Naive thymus-derived CD8-positive, alpha-beta T cell (primary cell): ENCODE measurements at regions not wholly inside any gene's neighbourhood (a gene's known extent, or its start where the extent isn't known, plus 50 kb on each side); places are given as distances from the start of the nearest gene placed in this dataset.
"Not testable (repeated sequence)": the region's sequence is repeated elsewhere in the genome, so short reads cannot be mapped to it uniquely, and the experiment has no call there.

Experiments used
- ATAC-seq, 2 donors: fragments of 150-1000 bp; cut with Tn5 transposase in 1 of 2; sonication (Bioruptor Pico), chemical (Tn5 transposase) in 1 of 2; 1 replicate in 1 of 2; 2 replicates in 1 of 2; pipeline ENCODE4 v1.10.0; 2021; ENCODE audit warnings: mild to moderate bottlenecking in 2 of 2, moderate library complexity in 2 of 2
- POLR2A ChIA-PET: fragments of 350-600 bp; sonication (Branson Sonifier 250); formaldehyde crosslinking; loops from one replicate; lab custom pipeline; 2021; ENCODE audit warnings: antibody characterized with exemption; lab: Charles Lee
- DNase-seq, 10 donors: peaks; one replicate each; pipeline versions ENCODE4 v3.0.0 to v3.0.0-alpha.2; 2020 to 2022
- H3K27ac Mint-ChIP-seq, 10 donors: one replicate each; pipeline ENCODE4 v1.8.0; 2020 to 2022; ENCODE audit warnings: mild to moderate bottlenecking in 10 of 10, mixed read lengths in 10 of 10, moderate library complexity in 4 of 10, inconsistent platforms in 1 of 10
- H3K27me3 Mint-ChIP-seq, 5 donors: one replicate each; pipeline ENCODE4 v1.8.0; 2021 to 2022; ENCODE audit warnings: mixed read lengths in 5 of 5
- H3K36me3 Mint-ChIP-seq, 3 donors: one replicate each; pipeline ENCODE4 v1.8.0; 2020 to 2022; ENCODE audit warnings: mixed read lengths in 3 of 3, mild to moderate bottlenecking in 2 of 3, inconsistent platforms in 1 of 3
- H3K4me1 Mint-ChIP-seq, 4 donors: one replicate each; pipeline ENCODE4 v1.8.0; 2021 to 2022; ENCODE audit warnings: mixed read lengths in 4 of 4
- H3K4me3 Mint-ChIP-seq, 10 donors: one replicate each; pipeline ENCODE4 v1.8.0; 2020 to 2022; ENCODE audit warnings: mild to moderate bottlenecking in 10 of 10, mixed read lengths in 10 of 10, moderate library complexity in 6 of 10, inconsistent platforms in 1 of 10
- H3K9me3 Mint-ChIP-seq, 9 donors: one replicate each; pipeline ENCODE4 v1.8.0; 2020 to 2022; ENCODE audit warnings: mixed read lengths in 9 of 9, mild to moderate bottlenecking in 3 of 9, inconsistent platforms in 1 of 9, moderate library complexity in 1 of 9

DNA sequence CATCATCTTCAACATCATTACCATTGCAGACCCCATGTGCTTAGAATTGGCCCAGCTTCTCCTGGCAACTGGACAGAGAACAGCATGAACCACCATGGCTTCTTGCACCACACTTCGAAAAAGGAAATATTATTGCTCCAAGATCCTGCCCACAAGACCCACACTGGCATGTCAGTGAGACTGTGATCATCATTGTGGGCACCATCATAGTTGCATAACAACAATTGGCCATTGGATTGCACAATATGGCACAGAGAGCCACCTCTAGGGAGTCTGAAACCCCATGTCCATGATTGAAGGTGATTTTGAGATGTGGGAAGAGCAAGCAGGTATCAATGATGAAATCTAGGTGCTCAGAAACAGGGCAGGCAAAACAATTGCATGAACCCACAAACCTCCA is 918.9 kb downstream of the GRID1 start:
- no peak for DNase-seq
- Mint-ChIP-seq H3K27me3 (peaks cover 0 to 6% (median 0%) of the 10 kb centered on the region in 5 donors), H3K27ac (no peak overlapping the region), H3K4me3 (no peak overlapping the region), H3K4me1 (no peaks in the 10 kb centered on the region), H3K9me3 (peaks cover 0 to 3% (median 0%) of the 10 kb centered on the region in 9 donors), H3K36me3 (no peaks in the 10 kb centered on the region)
- POLR2A ChIA-PET, result no interaction called here
- ATAC-seq, result no peak

DNA sequence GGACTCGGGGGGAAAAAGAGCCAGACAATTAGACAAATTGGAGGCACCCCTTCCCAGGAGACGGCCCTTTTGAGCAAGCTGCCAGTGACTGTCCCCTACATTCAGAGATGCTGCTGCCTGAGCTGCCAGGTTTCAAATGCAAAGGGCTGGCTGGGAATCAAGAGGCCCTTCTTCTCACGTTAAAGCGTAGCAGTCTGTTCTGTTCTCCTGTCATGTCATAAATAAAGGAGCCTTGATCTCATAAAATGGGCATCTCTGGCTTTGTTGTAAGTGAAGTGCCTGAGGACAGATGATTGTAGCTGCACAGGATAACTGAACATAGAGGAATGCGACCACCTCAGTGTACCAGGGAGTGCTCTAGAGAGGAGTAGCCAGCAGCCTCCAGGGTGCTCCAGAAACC is 917.9 kb downstream of the GRID1 start:
- H3K4me3 Mint-ChIP-seq, result no peak overlapping the region
- POLR2A ChIA-PET, result no interaction called here
- no peak overlapping the region for H3K27ac Mint-ChIP-seq
- ATAC-seq (no peak), DNase-seq (no peak)
- peaks cover 0 to 4% (median 0%) of the 10 kb centered on the region in 9 donors for H3K9me3 Mint-ChIP-seq
- H3K36me3 Mint-ChIP-seq, result no peaks in the 10 kb centered on the region
- no peaks in the 10 kb centered on the region for H3K4me1 Mint-ChIP-seq
- peaks cover 0 to 7% (median 5%) of the 10 kb centered on the region in 5 donors for H3K27me3 Mint-ChIP-seq

- DNase-seq (no peak), ATAC-seq (no peak)
- Mint-ChIP-seq H3K9me3 (peaks cover 0 to 4% (median 0%) of the 10 kb centered on the region in 9 donors), H3K36me3 (no peaks in the 10 kb centered on the region), H3K4me3 (no peak overlapping the region), H3K27ac (no peak overlapping the region), H3K4me1 (no peaks in the 10 kb centered on the region), H3K27me3 (peaks cover 0 to 28% (median 7%) of the 10 kb centered on the region in 5 donors)
- POLR2A ChIA-PET, result no interaction called here
These were observed 912.2 kb downstream of the GRID1 start for GRCh38 chr10:85454386-85454785.

DNA sequence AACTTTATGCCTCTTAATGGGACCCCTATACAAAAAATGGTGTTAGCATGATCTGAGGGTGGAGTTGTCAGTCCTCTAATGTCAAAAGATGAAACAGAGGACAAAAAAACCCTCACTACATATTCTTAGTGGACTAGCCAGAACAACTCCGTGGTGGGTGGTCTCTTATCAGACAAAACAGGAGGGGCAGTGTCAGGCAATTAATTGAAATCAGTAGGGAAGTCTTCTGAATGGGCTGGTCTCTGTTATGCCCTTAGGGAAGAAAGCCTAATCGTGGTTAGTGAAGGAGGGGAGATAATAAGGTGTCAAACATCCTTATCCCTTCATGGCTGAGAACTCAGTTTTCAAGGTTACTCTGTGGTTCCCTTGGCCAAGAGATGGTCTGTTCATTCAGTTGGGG is 909.4 kb downstream of the GRID1 start:
- ATAC-seq, result no peak
- peaks cover 0 to 2% (median 0%) of the 10 kb centered on the region in 9 donors for H3K9me3 Mint-ChIP-seq
- H3K4me3 Mint-ChIP-seq, result no peak overlapping the region
- POLR2A ChIA-PET, result no interaction called here
- no peaks in the 10 kb centered on the region for H3K4me1 Mint-ChIP-seq
- DNase-seq, result no peak
- no peak overlapping the region for H3K27ac Mint-ChIP-seq
- H3K27me3 Mint-ChIP-seq, result peaks cover 1 to 38% (median 7%) of the 10 kb centered on the region in 5 donors
- no peaks in the 10 kb centered on the region for H3K36me3 Mint-ChIP-seq

GRCh38 chr10:85458324-85458723 is 908.3 kb downstream of the GRID1 start:
- H3K36me3 Mint-ChIP-seq, result no peaks in the 10 kb centered on the region
- H3K9me3 Mint-ChIP-seq, result peaks cover 0 to 4% (median 0%) of the 10 kb centered on the region in 9 donors
- no peak overlapping the region for H3K27ac Mint-ChIP-seq
- H3K4me1 Mint-ChIP-seq, result no peaks in the 10 kb centered on the region
- no peak overlapping the region for H3K4me3 Mint-ChIP-seq
- ATAC-seq, result no peak
- H3K27me3 Mint-ChIP-seq, result peaks cover 0 to 40% (median 7%) of the 10 kb centered on the region in 5 donors
- POLR2A ChIA-PET, result no interaction called here
- no peak for DNase-seq

DNA sequence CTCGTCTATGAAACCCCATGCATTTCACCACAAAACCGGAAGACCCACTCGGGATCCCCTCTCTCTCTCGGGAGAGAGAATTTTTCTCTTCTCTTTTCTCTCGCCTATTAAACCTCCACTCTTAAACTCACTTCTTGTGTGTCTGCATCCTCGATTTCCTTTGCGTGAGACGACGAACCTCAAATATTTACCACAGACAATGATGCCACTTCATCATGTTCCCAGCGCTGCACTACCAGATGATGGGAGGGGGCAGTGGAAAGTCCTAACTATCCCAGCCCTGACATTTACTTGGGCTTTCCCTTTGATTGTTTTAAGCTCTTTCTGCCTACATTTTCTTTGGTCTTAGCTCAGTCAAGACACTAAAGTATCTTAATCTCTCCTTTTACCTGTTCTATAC is 906.7 kb downstream of the GRID1 start:
- POLR2A ChIA-PET, result no interaction called here
- H3K27ac Mint-ChIP-seq, result no peak overlapping the region
- no peaks in the 10 kb centered on the region for H3K4me1 Mint-ChIP-seq
- H3K9me3 Mint-ChIP-seq, result peaks cover 0 to 15% (median 0%) of the 10 kb centered on the region in 9 donors
- ATAC-seq (no peak), DNase-seq (no peak)
- H3K27me3 Mint-ChIP-seq, result peaks cover 0 to 39% (median 9%) of the 10 kb centered on the region in 5 donors
- H3K4me3 Mint-ChIP-seq, result no peak overlapping the region
- H3K36me3 Mint-ChIP-seq, result no peaks in the 10 kb centered on the region

DNA sequence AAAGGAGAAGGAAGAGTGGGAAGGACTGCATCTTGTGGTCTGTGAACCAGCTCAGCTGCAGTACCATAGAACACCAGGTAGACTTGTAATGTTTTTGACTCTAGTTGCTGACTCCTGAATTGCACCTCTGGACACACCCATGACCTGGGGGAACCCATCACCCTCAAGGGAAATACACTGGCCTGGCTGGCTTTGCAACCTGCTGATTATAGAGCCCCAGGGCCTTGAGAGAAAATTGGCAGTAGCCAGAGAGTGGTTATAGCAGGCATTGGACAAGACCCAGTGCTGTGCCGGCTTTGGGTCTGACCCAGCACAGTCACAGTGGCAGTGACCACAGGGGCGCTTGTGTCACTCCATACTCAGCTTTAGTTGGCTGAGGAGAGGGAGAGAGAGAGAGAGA is 902.3 kb downstream of the GRID1 start:
- DNase-seq, result no peak
- POLR2A ChIA-PET, result no interaction called here
- Mint-ChIP-seq H3K27me3 (peaks cover 0 to 40% (median 3%) of the 10 kb centered on the region in 5 donors), H3K27ac (no peak overlapping the region), H3K4me3 (no peak overlapping the region), H3K9me3 (peaks cover 0 to 22% (median 2%) of the 10 kb centered on the region in 9 donors), H3K36me3 (no peaks in the 10 kb centered on the region), H3K4me1 (no peaks in the 10 kb centered on the region)
- ATAC-seq, result no peak

GRCh38 chr10:85477979-85478378 is 888.6 kb downstream of the GRID1 start:
- H3K4me1 Mint-ChIP-seq, result no peaks in the 10 kb centered on the region
- no peak overlapping the region for H3K4me3 Mint-ChIP-seq
- ATAC-seq (no peak), DNase-seq (no peak)
- no peaks in the 10 kb centered on the region for H3K36me3 Mint-ChIP-seq
- H3K27me3 Mint-ChIP-seq, result no peaks in the 10 kb centered on the region
- H3K27ac Mint-ChIP-seq, result no peak overlapping the region
- POLR2A ChIA-PET, result no interaction called here
- peaks cover 0 to 2% (median 0%) of the 10 kb centered on the region in 9 donors for H3K9me3 Mint-ChIP-seq

- peaks cover 0 to 6% (median 0%) of the 10 kb centered on the region in 9 donors for H3K9me3 Mint-ChIP-seq
- POLR2A ChIA-PET, result no interaction called here
- no peaks in the 10 kb centered on the region for H3K4me1 Mint-ChIP-seq
- H3K27me3 Mint-ChIP-seq, result peaks cover 0 to 11% (median 0%) of the 10 kb centered on the region in 5 donors
- ATAC-seq, result no peak
- no peak overlapping the region for H3K4me3 Mint-ChIP-seq
- H3K36me3 Mint-ChIP-seq, result no peaks in the 10 kb centered on the region
- DNase-seq, result no peak
- no peak overlapping the region for H3K27ac Mint-ChIP-seq
These were observed 876.2 kb downstream of the GRID1 start for GRCh38 chr10:85490431-85490830.

DNA sequence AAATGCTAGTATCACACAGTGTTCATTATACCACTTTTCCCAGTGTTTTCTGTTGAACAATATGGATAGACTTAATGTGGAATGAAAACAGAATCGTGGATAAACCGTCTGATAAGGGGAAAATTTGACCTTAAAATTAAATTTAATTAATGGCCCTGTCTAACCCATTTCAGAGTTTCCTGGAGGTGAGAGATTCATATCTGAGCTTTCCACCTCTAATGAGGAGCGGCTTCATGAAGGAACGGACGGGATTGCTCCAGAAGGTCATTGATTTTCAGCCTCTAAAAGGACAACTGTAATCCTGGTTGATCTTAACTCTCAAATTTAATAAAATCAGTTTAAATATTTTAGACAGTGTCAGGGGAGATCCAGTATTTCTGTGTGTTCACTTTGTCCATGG is 874.9 kb downstream of the GRID1 start:
- H3K4me1 Mint-ChIP-seq, result no peaks in the 10 kb centered on the region
- H3K27ac Mint-ChIP-seq, result no peak overlapping the region
- POLR2A ChIA-PET, result no interaction called here
- H3K36me3 Mint-ChIP-seq, result no peaks in the 10 kb centered on the region
- peaks cover 0 to 4% (median 0%) of the 10 kb centered on the region in 9 donors for H3K9me3 Mint-ChIP-seq
- no peak for DNase-seq
- peaks cover 0 to 11% (median 0%) of the 10 kb centered on the region in 5 donors for H3K27me3 Mint-ChIP-seq
- H3K4me3 Mint-ChIP-seq, result no peak overlapping the region
- ATAC-seq, result no peak

DNA sequence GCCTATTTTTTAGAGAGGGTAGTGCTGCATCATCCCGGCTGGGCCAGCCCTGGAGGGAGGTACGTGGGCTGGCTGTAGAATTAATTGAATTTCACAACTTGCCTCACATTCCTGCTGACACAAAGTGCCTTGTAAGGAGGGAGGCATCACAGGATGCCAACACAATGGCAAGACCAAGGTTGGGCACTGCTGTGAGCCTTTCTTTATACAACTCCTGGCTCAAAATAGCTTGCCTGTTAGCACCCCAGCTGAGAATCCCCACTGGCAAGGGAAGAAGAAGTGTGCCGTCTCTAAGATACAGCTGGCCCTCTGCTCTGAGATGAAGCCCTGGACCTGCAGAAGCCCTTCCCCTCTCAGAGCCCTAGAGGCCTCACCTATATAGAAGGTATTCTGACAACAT is 873.9 kb downstream of the GRID1 start:
- Mint-ChIP-seq H3K27ac (no peak overlapping the region), H3K36me3 (no peaks in the 10 kb centered on the region), H3K27me3 (peaks cover 0 to 5% (median 0%) of the 10 kb centered on the region in 5 donors), H3K9me3 (peaks cover 0 to 4% (median 0%) of the 10 kb centered on the region in 9 donors), H3K4me3 (no peak overlapping the region), H3K4me1 (no peaks in the 10 kb centered on the region)
- ATAC-seq (no peak), DNase-seq (no peak)
- POLR2A ChIA-PET, result no interaction called here

DNA sequence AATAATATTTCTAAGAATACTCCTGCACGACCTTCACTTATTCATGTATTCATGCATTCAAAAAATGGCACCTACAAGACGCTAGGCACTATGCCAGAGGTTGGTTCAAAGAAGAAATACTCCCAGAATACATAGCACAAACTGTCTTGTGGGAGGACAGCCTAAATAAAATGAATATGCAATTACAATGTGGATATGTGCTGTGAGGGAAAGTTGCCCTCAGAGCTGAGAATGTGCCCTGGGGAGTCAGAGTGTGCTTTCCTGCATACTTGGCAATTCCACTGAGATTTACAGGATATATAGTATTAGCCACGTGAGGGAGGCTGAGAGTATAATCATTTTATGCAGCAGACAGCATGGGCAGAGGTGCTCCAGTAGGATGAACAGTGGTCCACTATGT is 872.9 kb downstream of the GRID1 start:
- no peaks in the 10 kb centered on the region for H3K4me1 Mint-ChIP-seq
- POLR2A ChIA-PET, result no interaction called here
- peaks cover 0 to 3% (median 2%) of the 10 kb centered on the region in 5 donors for H3K27me3 Mint-ChIP-seq
- H3K36me3 Mint-ChIP-seq, result no peaks in the 10 kb centered on the region
- no peak for DNase-seq
- H3K9me3 Mint-ChIP-seq, result peaks cover 0 to 5% (median 0%) of the 10 kb centered on the region in 9 donors
- no peak overlapping the region for H3K4me3 Mint-ChIP-seq
- ATAC-seq, result no peak
- no peak overlapping the region for H3K27ac Mint-ChIP-seq

DNA sequence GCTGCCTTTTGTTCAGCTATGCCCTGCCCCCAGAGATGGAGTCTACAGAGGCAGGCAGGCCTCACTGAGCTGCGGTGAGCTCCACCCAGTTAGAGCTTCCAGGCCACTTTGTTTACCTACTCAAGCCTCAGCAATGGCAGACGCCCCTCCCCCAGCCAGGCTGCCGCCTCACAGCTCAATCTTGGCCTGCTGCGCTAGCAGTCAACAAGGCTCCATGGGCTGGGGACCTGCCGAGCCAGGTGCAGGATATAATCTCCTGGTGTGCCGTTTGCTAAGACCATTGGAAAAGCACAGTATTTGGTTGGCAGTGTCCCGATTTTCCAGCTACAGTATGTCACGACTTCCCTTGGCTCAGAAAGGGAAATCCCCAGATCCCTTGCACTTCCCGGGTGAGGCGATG is 862.0 kb downstream of the GRID1 start:
- POLR2A ChIA-PET, DNase-seq, ATAC-seq, H3K4me1 Mint-ChIP-seq, H3K4me3 Mint-ChIP-seq, H3K27ac Mint-ChIP-seq: not testable (repeated sequence)
- H3K27me3 Mint-ChIP-seq, result peaks cover 8 to 32% (median 20%) of the 10 kb centered on the region in 5 donors
- H3K36me3 Mint-ChIP-seq, result peaks cover 0 to 28% (median 0%) of the 10 kb centered on the region in 3 donors
- H3K9me3 Mint-ChIP-seq, result peaks cover 0 to 33% (median 19%) of the 10 kb centered on the region in 9 donors

DNA sequence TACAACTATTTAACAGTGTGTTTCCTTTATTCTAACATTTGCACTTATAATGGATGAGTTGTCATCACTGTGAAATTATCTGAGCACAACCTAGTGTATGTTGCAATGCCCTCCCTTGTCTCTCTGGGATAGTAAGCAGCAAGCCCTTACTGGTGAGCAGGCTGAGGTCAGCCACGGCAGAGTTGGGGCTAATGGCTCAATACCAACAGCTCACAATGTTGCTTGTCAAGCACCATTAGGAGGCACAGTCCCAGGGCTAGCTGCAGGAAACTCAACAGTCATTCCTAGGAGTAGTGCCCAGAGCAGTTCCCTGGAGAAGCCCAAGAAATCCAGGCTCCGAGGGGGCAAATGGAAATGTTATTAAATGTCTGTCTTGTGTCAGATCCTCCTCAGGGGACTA is 858.4 kb downstream of the GRID1 start:
- DNase-seq, result no peak
- no peak overlapping the region for H3K27ac Mint-ChIP-seq
- POLR2A ChIA-PET, result no interaction called here
- H3K9me3 Mint-ChIP-seq, result peaks cover 0 to 13% (median 5%) of the 10 kb centered on the region in 9 donors
- no peak for ATAC-seq
- H3K27me3 Mint-ChIP-seq, result peaks cover 3 to 34% (median 21%) of the 10 kb centered on the region in 5 donors
- peaks cover 0 to 15% (median 0%) of the 10 kb centered on the region in 3 donors for H3K36me3 Mint-ChIP-seq
- H3K4me3 Mint-ChIP-seq, result no peak overlapping the region
- H3K4me1 Mint-ChIP-seq, result no peaks in the 10 kb centered on the region
